HG02938 (cell line): ENCODE measurements at regions not wholly inside any gene's neighbourhood (a gene's known extent, or its start where the extent isn't known, plus 50 kb on each side); places are given as distances from the start of the nearest gene placed in this dataset.
A peak's percentile ranks its signal among the peaks of the same experiment; 100 is the strongest.
"Not testable (repeated sequence)": the region's sequence is repeated elsewhere in the genome, so short reads cannot be mapped to it uniquely, and the experiment has no call there.

Experiments
- ATAC-seq: cut with Tn5 transposase; IDR thresholded peaks from one replicate; pipeline ENCODE4 v1.9.1; 2021; ENCODE audit warnings: mild to moderate bottlenecking, moderate library complexity; ENCODE audit not compliant: unreplicated experiment

DNA sequence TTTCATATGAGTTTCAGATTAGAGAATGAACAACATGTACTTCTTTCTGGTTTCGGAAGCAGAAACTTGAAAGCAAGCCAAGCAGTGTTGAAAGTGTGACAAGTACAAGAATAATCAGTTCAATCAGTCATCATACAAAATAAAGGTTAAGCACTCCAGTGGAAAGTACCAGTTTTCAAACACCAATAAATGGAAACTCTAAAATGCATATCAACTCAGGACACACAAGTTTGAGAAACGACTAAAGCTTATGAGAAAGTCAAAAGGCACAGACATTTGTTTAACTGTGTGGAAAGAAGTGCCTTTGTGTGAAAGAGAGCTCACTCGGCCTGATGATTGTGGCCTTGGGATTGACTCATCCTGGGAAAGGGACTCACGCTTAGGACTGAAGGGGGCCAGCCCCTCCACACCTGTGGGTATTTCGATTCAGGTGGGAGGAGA, 60.6 kb upstream of the AKR1C1 start:
- peak; percentile 78 for ATAC-seq

DNA sequence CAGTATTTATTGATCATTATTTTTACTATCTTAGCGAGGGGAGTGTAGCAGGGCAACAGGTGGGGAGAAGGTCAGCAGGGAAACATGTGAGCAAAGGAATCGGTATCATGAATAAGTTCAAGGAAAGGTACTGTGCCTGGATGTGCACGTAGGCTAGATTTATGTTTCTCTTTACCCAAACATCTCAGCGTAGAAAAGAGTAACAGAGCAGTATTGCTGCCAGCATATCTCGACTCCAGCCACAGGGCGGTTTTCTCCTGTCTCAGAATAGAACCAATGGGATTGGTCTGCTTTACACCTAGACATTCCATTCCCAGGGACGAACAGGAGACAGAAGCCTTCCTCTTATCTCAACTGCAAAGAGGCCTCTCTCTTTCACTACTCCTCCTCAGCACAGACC, 60.1 kb upstream of the AKR1C1 start:
- ATAC-seq, result not testable (repeated sequence)

DNA sequence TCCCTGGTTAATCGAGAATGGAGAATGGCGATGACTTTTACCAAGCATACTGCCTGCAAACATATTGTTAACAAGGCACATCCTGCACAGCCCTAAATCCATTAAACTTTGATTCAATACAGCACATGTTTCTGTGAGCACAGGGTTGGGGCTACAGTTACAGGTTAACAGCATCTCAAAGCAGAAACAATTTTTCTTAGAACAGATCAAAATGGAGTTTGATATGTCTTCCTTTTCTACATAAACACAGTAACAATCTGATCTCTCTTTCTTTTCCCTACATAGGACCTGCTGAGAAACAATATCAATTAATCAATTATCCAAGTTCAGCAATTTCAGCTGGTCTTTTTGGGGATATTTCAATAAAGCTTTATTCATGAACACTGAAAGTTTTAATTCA, 59.5 kb upstream of the AKR1C1 start:
- ATAC-seq, result not testable (repeated sequence)

DNA sequence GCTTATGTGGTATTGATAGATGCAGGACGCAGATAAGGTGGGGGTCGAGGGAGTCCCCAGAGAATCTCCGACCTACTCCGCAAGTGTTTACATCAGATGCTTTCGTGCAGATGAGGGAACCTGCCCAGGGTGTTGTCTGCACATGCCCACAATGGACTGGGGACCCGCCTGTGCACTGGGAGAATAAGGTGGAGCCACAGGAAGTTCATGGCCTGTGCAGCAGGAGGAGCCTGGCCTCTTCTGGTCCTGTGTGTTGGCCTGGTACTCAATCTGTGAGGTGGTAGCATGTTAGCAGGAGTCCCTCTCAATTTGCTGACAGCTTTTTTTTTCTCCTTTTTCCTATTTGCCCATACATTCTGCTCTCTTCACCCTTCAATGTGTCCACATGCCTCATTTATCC, 54.1 kb upstream of the AKR1C1 start:
- no peak for ATAC-seq
